ENCODE measurements at regions not wholly inside any gene's neighbourhood (a gene's known extent, or its start where the extent isn't known, plus 50 kb on each side); places are given as distances from the start of the nearest gene placed in this dataset.

- ChIA-PET CTCF (ENCODE audit: unreplicated experiment) (no interaction called here), POLR2A (no interaction called here)
- Histone ChIP-seq H3K4me1 (ENCODE audit: insufficient read depth, low read length, poor library complexity, severe bottlenecking) (no peaks in the 10 kb centered on the region), H3K4me2 (ENCODE audit: low read length) (no peak overlapping the region), H3K79me2 (ENCODE audit: insufficient read depth, low read depth, low read length) (no peaks in the 10 kb centered on the region), H3K27ac (ENCODE audit: low read depth, low read length, poor library complexity, severe bottlenecking) (no peak overlapping the region), H3K4me3 (ENCODE audit: low read depth, low read length, poor library complexity, severe bottlenecking) (no peak overlapping the region), H3K9me3 (ENCODE audit: low read length) (no peaks in the 10 kb centered on the region), H3K9me2 (ENCODE audit: insufficient read depth, low read length) (no peaks in the 10 kb centered on the region), H3K36me3 (ENCODE audit: insufficient read depth, low read length) (no peaks in the 10 kb centered on the region), H2AFZ (ENCODE audit: low read length) (no peak overlapping the region), H4K20me1 (ENCODE audit: insufficient read depth, low read length) (no peaks in the 10 kb centered on the region)
- intact Hi-C loops (cut with micrococcal nuclease; ENCODE audit: unreplicated experiment) = no loop called here
- BruUV-seq (replicated peaks) = no TSS peak
- DNase-seq (ENCODE audit: low spot score) = no peak
- no peak for TF ChIP-seq CTCF (conservative IDR thresholded peaks at IDR 0.05; ENCODE audit: low read length)
- TF ChIP-seq EZH2phosphoT487 (IDR thresholded peaks at IDR 0.05; ENCODE audit: borderline replicate concordance, low read depth, low read length) = no peak
Measured at GRCh38 chr1:79196211-79196610, 189.7 kb upstream of the ADGRL4 start.

GRCh38 chr1:79193211-79194079 lies 186.9 kb upstream of the ADGRL4 start:
- no peaks in the 10 kb centered on the region for H3K36me3 ChIP-seq (ENCODE audit: insufficient read depth, low read length)
- no peak overlapping the region for H3K4me2 ChIP-seq (ENCODE audit: low read length)

More at GRCh38 chr1:79193211-79194079, 186.9 kb upstream of the ADGRL4 start:
- intact Hi-C loops (cut with micrococcal nuclease; ENCODE audit: unreplicated experiment) = no loop called here
- POLR2A ChIA-PET = interaction anchor here (1.2 kb wide), 1 partner anchor 10 kb away, joined by 3 read pairs; no protein-coding TSS in a partner anchor
- TF ChIP-seq CTCF (conservative IDR thresholded peaks at IDR 0.05; ENCODE audit: low read length) (no peak), EZH2phosphoT487 (IDR thresholded peaks at IDR 0.05; ENCODE audit: borderline replicate concordance, low read depth, low read length) (no peak)
- Histone ChIP-seq H4K20me1 (ENCODE audit: insufficient read depth, low read length) (no peaks in the 10 kb centered on the region), H3K4me3 (ENCODE audit: low read depth, low read length, poor library complexity, severe bottlenecking) (no peak overlapping the region), H3K4me1 (ENCODE audit: insufficient read depth, low read length, poor library complexity, severe bottlenecking) (no peaks in the 10 kb centered on the region), H2AFZ (ENCODE audit: low read length) (no peak overlapping the region), H3K79me2 (ENCODE audit: insufficient read depth, low read depth, low read length) (no peaks in the 10 kb centered on the region), H3K9me3 (ENCODE audit: low read length) (no peaks in the 10 kb centered on the region), H3K27ac (ENCODE audit: low read depth, low read length, poor library complexity, severe bottlenecking) (no peak overlapping the region), H3K9me2 (ENCODE audit: insufficient read depth, low read length) (no peaks in the 10 kb centered on the region)
- CTCF ChIA-PET (ENCODE audit: unreplicated experiment) = no interaction called here
- peak; percentile 7 for DNase-seq (ENCODE audit: low spot score)
- BruUV-seq (replicated peaks) = no TSS peak
